Trophoblast cell (in vitro differentiated cells and primary cell): ENCODE measurements at regions not wholly inside any gene's neighbourhood (a gene's known extent, or its start where the extent isn't known, plus 50 kb on each side); places are given as distances from the start of the nearest gene placed in this dataset.

Experiments
- DNase-seq, 2 donors: peaks; one replicate each; pipeline ENCODE4 v3.0.0-alpha.2; 2016
- H2AFZ ChIP-seq: 2 replicates; pipeline ENCODE4 v1.6.1; 2013; ENCODE audit warnings: low read length, moderate library complexity, mild to moderate bottlenecking; ENCODE audit not compliant: insufficient read depth, poor library complexity
- H2AK5ac ChIP-seq: 2 replicates; pipeline ENCODE4 v1.6.1; 2013; ENCODE audit warnings: mild to moderate bottlenecking, low read length
- H2BK120ac ChIP-seq: 2 replicates; pipeline ENCODE4 v1.6.1; 2013; ENCODE audit warnings: low read length, mild to moderate bottlenecking, moderate library complexity; ENCODE audit not compliant: insufficient read depth, poor library complexity
- H2BK12ac ChIP-seq: 2 replicates; pipeline ENCODE4 v1.6.1; 2013; ENCODE audit warnings: mild to moderate bottlenecking, low read length, moderate library complexity
- H2BK5ac ChIP-seq: 2 replicates; pipeline ENCODE4 v1.6.1; 2013; ENCODE audit warnings: low read length, low read depth, moderate library complexity, mild to moderate bottlenecking; ENCODE audit not compliant: poor library complexity
- H3K14ac ChIP-seq: 2 replicates; pipeline ENCODE4 v1.6.1; 2013; ENCODE audit warnings: mild to moderate bottlenecking, low read length
- H3K18ac ChIP-seq: 2 replicates; pipeline ENCODE4 v1.6.1; 2013; ENCODE audit warnings: mild to moderate bottlenecking, low read length
- H3K23ac ChIP-seq: 2 replicates; pipeline ENCODE4 v1.6.1; 2013; ENCODE audit warnings: low read length
- H3K27ac ChIP-seq: 2 replicates; pipeline ENCODE4 v1.5.1; 2013; ENCODE audit warnings: low read depth, mild to moderate bottlenecking, inconsistent platforms, low read length, moderate library complexity
- H3K27me3 ChIP-seq: 2 replicates; pipeline ENCODE4 v1.6.1; 2013; ENCODE audit warnings: inconsistent platforms, mild to moderate bottlenecking, low read length, moderate library complexity; ENCODE audit not compliant: insufficient read depth
- H3K36me3 ChIP-seq, 2 experiments: 1 replicate in 1 of 2; 2 replicates in 1 of 2; pipeline ENCODE4 v1.6.1; 2013; ENCODE audit warnings: low read length in 2 of 2, mild to moderate bottlenecking in 2 of 2, moderate library complexity in 1 of 2; ENCODE audit not compliant: insufficient read depth in 2 of 2, control insufficient read depth in 1 of 2
- H3K4ac ChIP-seq: 2 replicates; pipeline ENCODE4 v1.6.1; 2013; ENCODE audit warnings: low read depth, mild to moderate bottlenecking, low read length, moderate library complexity
- H3K4me1 ChIP-seq, 2 experiments: 1 replicate in 1 of 2; 2 replicates in 1 of 2; pipeline ENCODE4 v1.6.1; 2013; ENCODE audit warnings: low read length in 2 of 2, mild to moderate bottlenecking in 2 of 2, moderate library complexity in 1 of 2; ENCODE audit not compliant: insufficient read depth in 2 of 2, control insufficient read depth in 1 of 2
- H3K4me2 ChIP-seq: 2 replicates; pipeline ENCODE4 v1.6.1; 2013; ENCODE audit warnings: inconsistent platforms, mild to moderate bottlenecking, low read length, moderate library complexity
- H3K4me3 ChIP-seq: 2 replicates; pipeline ENCODE4 v1.5.1; 2013; ENCODE audit warnings: mild to moderate bottlenecking, low read depth, low read length, inconsistent platforms
- H3K79me1 ChIP-seq: one replicate; pipeline ENCODE4 v1.6.1; 2013; ENCODE audit warnings: low read length
- H3K79me2 ChIP-seq: 2 replicates; pipeline ENCODE4 v1.6.1; 2013; ENCODE audit warnings: low read length, mild to moderate bottlenecking; ENCODE audit not compliant: control insufficient read depth, insufficient read depth, poor library complexity
- H3K9ac ChIP-seq: 2 replicates; pipeline ENCODE4 v1.6.1; 2013; ENCODE audit warnings: mild to moderate bottlenecking, low read length
- H3K9me3 ChIP-seq: 2 replicates; pipeline ENCODE4 v1.6.1; 2013; ENCODE audit warnings: low read depth, mild to moderate bottlenecking, control low read depth, inconsistent platforms, low read length; ENCODE audit not compliant: insufficient read depth
- H4K12ac ChIP-seq: 2 replicates; pipeline ENCODE4 v1.6.1; 2013; ENCODE audit warnings: low read depth, mild to moderate bottlenecking, low read length, moderate library complexity
- H4K8ac ChIP-seq: 2 replicates; pipeline ENCODE4 v1.6.1; 2013; ENCODE audit warnings: low read depth, mild to moderate bottlenecking, low read length, moderate library complexity
- H4K91ac ChIP-seq: one replicate; pipeline ENCODE4 v1.6.1; 2013; ENCODE audit warnings: low read depth, mild to moderate bottlenecking, low read length, moderate library complexity
- WGBS: extraction: QIAGEN DNeasy Blood & Tissue Kit; methylation state at CpG from one replicate; pipeline ENCODE4 v1.1.7; 2013; ENCODE audit warnings: missing lambda C conversion rate; ENCODE audit not compliant: insufficient read length, insufficient coverage; ENCODE audit errors: extremely low coverage; 5-methylcytosine and 5-hydroxymethylcytosine counted together

GRCh38 chr4:59412739-59413138 is 1787.4 kb upstream of the ADGRL3 start:
- Histone ChIP-seq H3K9ac (no peak overlapping the region), H2BK5ac (no peak overlapping the region), H3K79me2 (no peaks in the 10 kb centered on the region), H3K27ac (no peak overlapping the region), H3K79me1 (no peaks in the 10 kb centered on the region), H3K18ac (no peak overlapping the region), H4K12ac (no peak overlapping the region), H3K36me3 (no peaks in the 10 kb centered on the region), H3K4me1 (no peaks in the 10 kb centered on the region), H3K4me2 (no peak overlapping the region), H2AFZ (no peak overlapping the region), H4K8ac (no peak overlapping the region), H2BK120ac (no peak overlapping the region), H3K23ac (no peak overlapping the region), H3K27me3 (no peaks in the 10 kb centered on the region), H2AK5ac (no peak overlapping the region), H2BK12ac (no peak overlapping the region), H4K91ac (no peak overlapping the region), H3K9me3 (no peaks in the 10 kb centered on the region), H3K4me3 (no peak overlapping the region), H3K14ac (no peak overlapping the region), H3K4ac (no peak overlapping the region)
- no peak for DNase-seq
- WGBS: no CpG with 5 or more reads among the region's 5 CpGs

DNA sequence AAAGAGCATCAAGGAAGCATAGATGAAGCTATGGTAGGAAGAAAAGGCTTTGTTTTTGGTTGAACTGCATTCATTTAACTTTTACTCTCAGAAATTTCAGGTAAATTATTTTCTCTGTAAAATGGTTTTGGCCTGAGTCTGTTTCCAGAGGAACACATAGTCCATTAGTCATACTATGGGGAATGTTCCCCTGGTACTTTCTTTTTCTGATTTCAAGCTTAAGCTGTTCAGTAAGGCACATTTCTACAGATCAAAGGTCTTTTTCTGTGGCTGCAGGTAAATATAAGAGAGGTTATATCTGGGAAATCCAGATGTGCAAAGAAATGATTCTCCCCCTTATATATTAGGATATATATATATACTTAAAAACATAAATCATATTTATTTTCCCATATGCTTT is 1744.4 kb upstream of the ADGRL3 start:
- no peak overlapping the region for H2BK12ac ChIP-seq

GRCh38 chr4:59457576-59457975 is 1742.5 kb upstream of the ADGRL3 start:
- no peak overlapping the region for H2BK5ac ChIP-seq

More for the DNA sequence above, 1744.4 kb upstream of the ADGRL3 start:
- no peak overlapping the region for H4K8ac ChIP-seq
- no peak overlapping the region for H3K9ac ChIP-seq
- no peaks in the 10 kb centered on the region for H3K36me3 ChIP-seq
- no peaks in the 10 kb centered on the region for H3K4me1 ChIP-seq
- H2AK5ac ChIP-seq: no peak overlapping the region
- no peak overlapping the region for H3K4ac ChIP-seq
- H2BK120ac ChIP-seq: no peak overlapping the region
- no peak overlapping the region for H2BK5ac ChIP-seq
- no peak overlapping the region for H3K23ac ChIP-seq
- H3K27me3 ChIP-seq: no peaks in the 10 kb centered on the region
- peak in 1 of 2 donors; percentile 20 for DNase-seq
- no peak overlapping the region for H4K91ac ChIP-seq
- no peak overlapping the region for H3K27ac ChIP-seq
- H3K4me3 ChIP-seq: no peak overlapping the region
- H3K79me1 ChIP-seq: no peaks in the 10 kb centered on the region
- H2AFZ ChIP-seq: no peak overlapping the region
- H3K4me2 ChIP-seq: no peak overlapping the region
- no peak overlapping the region for H3K18ac ChIP-seq
- no peak overlapping the region for H3K14ac ChIP-seq
- H3K79me2 ChIP-seq: no peaks in the 10 kb centered on the region
- no peak overlapping the region for H4K12ac ChIP-seq
- H3K9me3 ChIP-seq: no peaks in the 10 kb centered on the region

DNA sequence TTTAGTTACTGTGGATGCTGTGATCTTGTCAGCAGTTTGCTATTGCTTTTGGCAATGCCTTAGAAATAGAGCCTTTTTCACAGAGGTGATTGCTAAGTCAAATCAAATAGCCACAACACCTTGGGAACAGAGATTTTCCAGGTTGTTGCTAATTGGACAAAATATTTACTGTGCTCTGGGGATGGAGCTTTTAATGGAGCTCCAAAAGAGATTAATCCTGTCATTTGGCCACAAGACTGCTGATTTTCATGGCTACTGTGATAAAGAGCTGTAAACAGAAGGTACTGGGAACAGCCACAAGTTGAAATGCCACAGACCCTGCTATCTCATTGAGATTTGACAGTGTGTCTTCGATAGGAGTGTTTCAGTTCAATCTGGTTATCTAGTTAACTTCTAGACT is 1715.2 kb upstream of the ADGRL3 start:
- Histone ChIP-seq H2AK5ac (no peak overlapping the region), H3K23ac (no peak overlapping the region), H3K36me3 (no peaks in the 10 kb centered on the region), H3K4me3 (no peak overlapping the region), H3K27ac (no peak overlapping the region), H2AFZ (no peak overlapping the region), H4K8ac (no peak overlapping the region), H2BK120ac (no peak overlapping the region), H3K4me2 (no peak overlapping the region), H3K79me2 (no peaks in the 10 kb centered on the region), H2BK12ac (no peak overlapping the region), H4K12ac (no peak overlapping the region), H2BK5ac (no peak overlapping the region), H3K27me3 (no peaks in the 10 kb centered on the region), H3K4me1 (no peaks in the 10 kb centered on the region), H3K9me3 (no peaks in the 10 kb centered on the region), H3K14ac (no peak overlapping the region), H4K91ac (no peak overlapping the region), H3K79me1 (no peaks in the 10 kb centered on the region), H3K4ac (no peak overlapping the region), H3K9ac (no peak overlapping the region), H3K18ac (no peak overlapping the region)
- no CpG with 5 or more reads among the region's 1 CpG for WGBS
- DNase-seq: no peak

More at GRCh38 chr4:59457576-59457975, 1742.5 kb upstream of the ADGRL3 start:
- no peak overlapping the region for H2AFZ ChIP-seq
- no peak overlapping the region for H3K9ac ChIP-seq
- no peak overlapping the region for H3K23ac ChIP-seq
- no peak overlapping the region for H3K18ac ChIP-seq
- no peak overlapping the region for H4K91ac ChIP-seq
- H3K36me3 ChIP-seq: no peaks in the 10 kb centered on the region
- H3K14ac ChIP-seq: no peak overlapping the region
- H3K79me2 ChIP-seq: no peaks in the 10 kb centered on the region
- no peaks in the 10 kb centered on the region for H3K79me1 ChIP-seq
- DNase-seq: no peak
- H3K4ac ChIP-seq: no peak overlapping the region
- WGBS: no CpG with 5 or more reads among the region's 4 CpGs
- no peak overlapping the region for H2AK5ac ChIP-seq
- H2BK12ac ChIP-seq: no peak overlapping the region
- no peaks in the 10 kb centered on the region for H3K9me3 ChIP-seq
- H4K12ac ChIP-seq: no peak overlapping the region
- H3K4me3 ChIP-seq: no peak overlapping the region
- H4K8ac ChIP-seq: no peak overlapping the region
- H3K27ac ChIP-seq: no peak overlapping the region
- no peak overlapping the region for H3K4me2 ChIP-seq
- no peaks in the 10 kb centered on the region for H3K27me3 ChIP-seq
- H2BK120ac ChIP-seq: no peak overlapping the region
- no peaks in the 10 kb centered on the region for H3K4me1 ChIP-seq
